ENCODE measurements at regions not wholly inside any gene's neighbourhood (a gene's known extent, or its start where the extent isn't known, plus 50 kb on each side); places are given as distances from the start of the nearest gene placed in this dataset.
"Not testable (repeated sequence)": the region's sequence is repeated elsewhere in the genome, so short reads cannot be mapped to it uniquely, and the experiment has no call there.

- DNase-seq: no peak
Measured at GRCh38 chr18:44569391-44570055, 111.2 kb upstream of the SETBP1 start.

- no peak for DNase-seq
Measured at GRCh38 chr18:44579028-44579702, 101.5 kb upstream of the SETBP1 start.

DNA sequence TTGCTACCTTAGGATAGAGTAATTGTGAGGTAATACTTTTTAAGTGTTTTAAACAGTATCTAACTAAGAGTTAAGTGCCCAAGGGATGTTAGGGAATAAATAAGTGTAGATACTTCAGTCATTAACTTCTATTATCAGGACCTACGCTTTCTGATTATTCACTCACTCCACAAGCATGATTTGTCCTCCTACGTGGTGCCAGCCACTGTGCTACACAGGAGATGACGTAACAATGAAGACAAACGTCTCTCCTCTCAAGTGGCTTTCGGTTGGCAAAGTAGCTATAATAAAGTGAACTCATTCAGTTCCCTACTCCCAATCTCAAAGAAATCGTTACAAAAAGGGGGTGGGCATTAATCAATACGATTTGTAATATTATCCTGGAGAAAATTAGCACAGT, 100.9 kb upstream of the SETBP1 start:
- no peak for DNase-seq

DNA sequence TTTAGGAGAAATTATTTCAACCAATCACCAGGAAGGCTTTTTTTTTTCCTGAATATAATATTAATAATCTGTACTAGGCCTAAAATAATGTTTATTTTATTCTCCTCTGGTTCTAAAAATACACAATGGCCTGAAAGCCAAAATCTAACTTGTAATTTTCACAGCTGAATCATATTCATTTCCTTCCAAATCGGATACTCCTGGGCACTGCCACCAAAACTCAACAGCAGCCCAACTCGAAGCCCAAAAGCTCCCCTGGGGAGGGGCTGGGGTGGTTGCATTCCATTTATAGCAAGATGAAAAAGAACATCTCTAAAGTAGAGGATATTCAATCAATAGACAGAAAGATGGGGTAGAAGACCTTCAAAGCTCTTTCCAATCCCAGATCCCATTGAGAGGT, 100.5 kb upstream of the SETBP1 start:
- no peak for DNase-seq

DNA sequence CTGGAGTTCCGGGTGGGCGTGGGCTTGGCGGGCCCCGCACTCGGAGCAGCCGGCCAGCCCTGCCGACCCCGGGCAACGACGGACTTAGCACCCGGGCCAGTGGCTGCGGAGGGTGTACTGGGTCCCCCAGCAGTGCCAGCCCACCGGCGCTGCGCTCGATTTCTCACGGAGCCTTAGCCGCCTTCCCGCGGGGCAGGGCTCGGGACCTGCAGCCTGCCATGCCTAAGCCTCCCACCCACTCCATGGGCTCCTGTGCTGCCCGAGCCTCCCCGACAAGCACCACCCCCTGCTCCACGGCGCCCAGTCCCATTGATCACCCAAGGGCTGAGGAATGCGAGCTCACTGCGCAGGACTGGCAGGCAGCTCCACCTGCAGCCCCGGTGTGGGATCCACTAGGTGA, 99.9 kb upstream of the SETBP1 start:
- not testable (repeated sequence) for DNase-seq

- DNase-seq: no peak
Measured at GRCh38 chr18:44582456-44582855, 98.2 kb upstream of the SETBP1 start.

DNA sequence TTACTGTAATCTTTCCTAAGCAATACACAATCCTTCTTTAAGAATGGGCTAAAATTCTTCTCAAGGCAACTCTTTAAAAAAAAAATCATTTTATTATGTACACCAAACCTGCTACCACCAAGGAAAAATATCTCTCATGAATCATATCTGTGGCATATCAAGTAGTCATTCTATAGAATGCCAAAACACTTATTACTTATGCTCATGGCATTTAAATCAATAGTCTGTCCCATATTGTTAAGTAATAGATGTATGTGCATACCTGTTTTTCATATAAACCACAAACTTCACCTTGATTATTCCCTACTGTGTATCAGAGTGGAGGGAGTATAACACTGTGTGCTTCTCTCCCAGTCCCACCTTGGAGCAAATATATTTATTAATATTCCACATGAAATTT, 95.8 kb upstream of the SETBP1 start:
- no peak for DNase-seq

DNA sequence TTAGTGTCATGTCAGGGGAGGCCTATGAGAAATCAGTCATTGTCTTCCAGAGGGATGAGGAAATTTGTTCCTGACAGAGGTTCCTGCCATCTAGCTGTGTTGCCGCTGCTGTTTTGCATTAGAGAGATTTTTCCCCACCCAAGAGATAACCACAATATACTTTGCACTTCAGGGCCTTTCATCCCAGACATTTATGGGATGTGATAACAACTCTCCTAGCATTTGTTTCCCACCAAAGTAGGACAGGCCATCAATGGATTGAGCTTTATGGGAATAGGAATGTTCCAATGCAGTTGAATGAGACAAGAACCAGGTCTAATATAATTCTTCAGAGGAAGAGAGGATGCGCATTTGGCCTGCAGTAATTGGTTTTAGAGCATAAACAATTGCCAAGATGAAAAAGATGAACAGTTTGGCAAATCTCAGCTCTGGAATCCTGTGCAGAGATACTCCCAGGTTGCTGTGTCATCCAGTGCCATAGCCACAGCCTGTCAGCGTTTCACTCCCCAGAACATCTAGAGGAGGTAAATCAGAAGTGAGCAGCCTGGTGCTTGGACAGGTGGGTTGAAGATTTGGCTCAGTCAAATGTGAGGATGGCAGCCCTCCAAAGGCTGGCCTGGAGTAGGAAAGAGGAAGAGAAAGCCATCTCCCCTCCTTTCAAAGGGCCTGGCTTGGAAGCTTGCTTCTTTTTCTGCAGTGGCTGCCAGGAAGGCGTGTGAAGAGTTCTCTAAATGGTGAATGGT, 93.7 kb upstream of the SETBP1 start:
- no peak for DNase-seq

DNA sequence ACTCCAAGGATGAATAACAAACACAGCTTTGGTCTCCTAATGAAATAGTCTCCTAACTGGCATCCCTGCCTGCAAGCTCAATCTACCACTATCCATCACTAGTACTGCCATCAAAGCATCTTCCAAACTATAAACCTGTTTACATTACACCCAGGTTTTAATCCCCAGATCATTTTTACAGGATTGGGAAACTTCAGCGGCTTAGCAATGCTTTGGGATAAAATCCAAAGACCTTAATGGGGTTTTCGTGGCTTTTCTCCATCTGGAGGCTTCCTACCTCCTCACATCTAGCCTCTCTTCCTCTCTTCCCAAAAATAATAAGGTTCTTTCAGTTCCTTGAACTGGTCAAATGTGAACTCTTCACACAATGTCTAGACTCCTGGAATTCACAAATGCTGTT, 92.2 kb upstream of the SETBP1 start:
- DNase-seq: no peak

DNA sequence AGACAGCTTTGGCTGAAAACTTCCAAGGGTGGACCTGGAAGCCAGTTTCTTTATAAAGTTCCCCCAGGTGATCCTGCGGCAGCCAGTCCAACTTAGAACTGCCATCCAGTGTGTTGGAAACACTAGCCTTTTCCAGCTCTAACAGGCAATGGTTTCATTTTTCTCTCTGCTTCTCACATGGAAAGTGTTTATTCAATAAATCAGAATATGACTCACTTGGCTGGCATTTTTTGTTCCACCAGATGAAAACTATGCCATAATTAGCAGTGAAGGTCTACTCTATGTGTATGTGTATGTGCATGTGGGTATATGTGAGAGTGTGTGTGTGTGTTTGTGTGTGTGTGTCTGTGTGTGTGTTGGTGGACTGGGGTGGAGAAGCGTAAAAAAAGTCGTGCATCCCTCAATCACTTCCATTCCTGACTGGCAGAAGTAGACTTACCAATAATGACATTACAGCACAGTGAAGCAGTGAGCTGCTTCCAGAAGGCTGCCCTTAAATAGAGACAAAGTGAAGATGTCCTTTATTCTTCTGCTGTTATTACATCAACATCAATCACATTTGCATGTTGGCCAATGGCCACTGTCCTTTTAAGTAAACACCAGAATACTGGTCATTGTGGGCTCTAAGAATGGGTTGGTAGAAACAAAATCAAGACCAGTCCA, 90.9 kb upstream of the SETBP1 start:
- no peak for DNase-seq

DNA sequence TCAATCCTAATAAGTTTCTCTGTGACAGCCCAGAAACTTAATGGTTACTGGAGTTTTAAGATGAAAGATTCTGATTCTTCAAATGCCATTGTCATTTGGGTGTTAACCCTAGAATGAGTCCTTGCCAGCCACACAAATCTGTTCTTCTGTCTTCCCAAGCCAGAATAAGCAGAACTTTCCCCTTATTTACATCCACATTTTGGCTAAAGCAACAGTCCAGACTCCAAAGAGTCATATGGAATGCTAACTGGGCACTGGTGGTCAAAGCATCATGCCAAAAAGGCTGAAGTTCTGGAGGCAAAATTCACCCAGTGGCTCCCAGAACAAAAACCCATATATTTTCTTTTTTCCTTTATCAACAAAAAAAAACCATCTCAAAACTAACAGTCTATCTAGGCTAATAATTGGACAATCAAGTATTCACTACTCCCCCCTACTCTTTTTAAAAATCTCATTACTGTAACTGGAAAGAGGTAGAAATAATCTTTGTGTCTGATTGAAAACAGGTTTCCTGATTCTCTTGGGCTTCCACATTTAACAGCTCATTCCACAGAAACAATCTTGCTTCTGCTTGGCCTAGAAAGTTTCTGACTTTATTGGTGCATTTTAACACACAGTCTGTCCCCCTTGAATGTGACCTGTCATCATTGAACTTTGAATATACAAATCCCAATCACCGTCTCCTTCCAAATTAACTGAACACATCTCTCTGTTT, 89.6 kb upstream of the SETBP1 start:
- no peak for DNase-seq

DNA sequence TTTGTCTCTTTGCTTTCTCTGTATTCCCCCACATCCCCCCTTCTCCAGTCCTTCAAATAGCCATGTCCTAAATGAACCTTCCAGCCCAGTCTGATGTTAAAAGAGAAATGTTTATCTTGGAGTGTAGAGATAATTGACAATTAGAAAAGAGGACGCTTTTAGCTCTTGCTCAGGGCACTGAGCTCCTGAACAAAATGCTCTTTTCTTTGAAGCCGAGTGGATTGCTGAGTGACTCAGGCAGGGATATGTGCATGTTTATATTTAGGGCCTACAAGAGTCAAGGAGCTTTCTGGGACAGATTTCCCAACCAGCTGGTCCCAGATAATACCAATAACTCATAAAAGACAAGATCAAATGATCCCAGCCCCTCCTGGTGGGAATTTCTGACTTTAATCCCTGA, 88.0 kb upstream of the SETBP1 start:
- no peak for DNase-seq

GRCh38 chr18:44594799-44595467, 85.8 kb upstream of the SETBP1 start:
- DNase-seq: no peak

- no peak for DNase-seq
Measured at GRCh38 chr18:44597797-44598196, 82.9 kb upstream of the SETBP1 start.

DNA sequence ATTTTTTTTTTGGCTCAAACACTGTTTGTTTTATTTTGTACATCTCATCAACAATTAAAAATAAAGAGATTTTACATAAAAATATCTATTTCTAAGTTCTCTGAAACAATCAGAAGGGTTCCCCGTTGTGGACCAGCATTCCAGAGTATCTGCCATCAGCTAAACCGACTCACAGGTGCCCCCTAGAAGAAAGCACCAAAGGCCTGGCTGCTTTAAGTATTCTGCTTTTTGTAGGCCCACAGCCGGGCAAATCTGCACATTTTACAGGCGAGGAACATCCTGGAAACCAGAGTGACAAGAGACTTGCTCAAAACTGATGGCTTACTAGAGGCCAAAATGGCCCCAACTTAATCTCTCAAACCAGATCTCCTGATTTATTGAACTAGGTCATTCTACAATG, 82.2 kb upstream of the SETBP1 start:
- no peak for DNase-seq

GRCh38 chr18:44599412-44599811, 81.3 kb upstream of the SETBP1 start:
- no peak for DNase-seq

GRCh38 chr18:44601447-44601846, 79.2 kb upstream of the SETBP1 start:
- DNase-seq: no peak

DNA sequence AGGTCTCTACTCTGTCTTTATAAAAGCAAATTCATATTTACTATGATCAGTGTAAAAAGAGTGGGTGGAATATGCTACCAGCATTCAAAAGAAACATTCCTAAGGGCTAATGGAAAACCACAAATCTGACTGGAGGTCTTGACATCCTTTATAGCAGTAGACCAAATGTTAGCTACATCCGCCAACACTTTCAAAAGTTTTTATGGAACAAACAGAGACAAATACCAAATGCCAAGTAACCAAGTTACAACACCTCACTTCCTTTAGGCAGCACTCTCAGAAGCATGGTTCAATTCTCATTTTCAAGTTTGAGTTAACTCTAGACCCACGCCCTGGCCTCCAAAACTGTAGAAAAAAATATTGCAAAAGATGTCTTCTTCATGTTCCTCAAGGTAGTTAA, 78.3 kb upstream of the SETBP1 start:
- DNase-seq: no peak

DNA sequence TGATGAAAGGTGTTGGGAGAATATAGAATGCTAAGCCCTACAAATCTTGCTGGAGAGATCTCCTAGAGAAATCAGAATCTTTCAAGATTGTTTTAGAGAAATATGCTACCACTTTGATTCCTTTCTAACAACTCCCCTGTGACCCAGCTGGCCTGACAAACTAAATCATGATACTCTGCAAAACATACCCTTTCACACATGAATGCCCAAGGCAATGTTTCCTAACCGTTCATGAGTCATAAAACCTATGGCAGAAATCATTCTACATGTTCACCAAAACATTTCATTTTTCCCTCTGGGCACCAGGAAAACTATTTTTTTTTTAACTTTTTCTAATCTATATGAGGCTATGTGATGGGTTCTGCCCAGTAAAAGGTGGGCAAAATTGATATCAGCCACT, 77.8 kb upstream of the SETBP1 start:
- DNase-seq: no peak

DNA sequence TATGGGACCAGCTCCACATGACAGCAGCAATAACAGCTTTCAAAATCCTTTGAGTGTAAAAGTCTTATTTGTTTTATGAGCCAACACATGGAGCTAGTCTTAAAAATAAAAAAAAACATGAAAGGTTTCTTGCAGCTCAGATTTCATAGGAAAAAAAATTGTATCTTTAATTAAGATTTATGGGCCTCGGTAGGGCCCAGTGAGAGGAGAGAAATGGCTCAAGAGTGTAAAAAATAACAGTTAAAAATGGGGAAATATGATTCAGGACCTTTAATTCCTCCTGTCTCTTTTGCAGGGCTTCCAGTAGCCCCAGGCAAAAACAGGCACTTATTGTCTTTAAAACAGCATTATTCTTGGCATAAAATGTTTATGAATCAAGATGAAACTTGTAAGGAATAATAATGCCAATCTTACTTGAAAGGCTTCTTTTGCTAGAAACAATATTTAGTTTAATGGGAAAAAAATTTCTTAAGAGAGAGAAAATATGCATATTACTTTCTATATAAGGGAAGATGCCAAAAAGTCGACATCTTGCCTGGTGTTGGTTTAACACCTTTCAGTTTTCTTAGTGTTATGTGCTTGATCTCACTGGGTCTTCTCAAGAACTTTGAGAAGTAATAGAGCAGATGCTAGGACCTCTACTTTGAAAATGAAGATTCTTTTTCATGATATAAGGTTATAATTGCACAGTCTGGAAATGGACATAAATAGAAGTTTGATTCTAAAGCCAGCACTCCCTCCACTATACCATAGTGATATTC, 71.3 kb upstream of the SETBP1 start:
- no peak for DNase-seq

GRCh38 chr18:44620812-44621211, 59.9 kb upstream of the SETBP1 start:
- no peak for DNase-seq

GRCh38 chr18:44624052-44624451, 56.6 kb upstream of the SETBP1 start:
- no peak for DNase-seq

Data from stimulated activated CD8-positive, alpha-beta memory T cell treated with anti-CD3 and anti-CD28 coated beads, Interleukin-4, amount 100 ng/mL, for 48 hours (primary cell).